ENCODE measurements at regions not wholly inside any gene's neighbourhood (a gene's known extent, or its start where the extent isn't known, plus 50 kb on each side); places are given as distances from the start of the nearest gene placed in this dataset.

- TF ChIP-seq CTCF (conservative IDR thresholded peaks at IDR 0.05) (no peak), EZH2 (IDR thresholded peaks at IDR 0.05; ENCODE audit: low read depth) (no peak)
Measured at GRCh38 chr6:40645043-40645442, 57.9 kb upstream of the LRFN2 start.

Data from PC-9 (cell line).